Activated T-cell treated with anti-CD3 and anti-CD28 coated beads, Interleukin-2, amount 50 U/mL, for 4 hours (primary cell): ENCODE measurements at regions not wholly inside any gene's neighbourhood (a gene's known extent, or its start where the extent isn't known, plus 50 kb on each side); places are given as distances from the start of the nearest gene placed in this dataset.
"Not testable (repeated sequence)": the region's sequence is repeated elsewhere in the genome, so short reads cannot be mapped to it uniquely, and the experiment has no call there.

Experiments
- ATAC-seq, 2 donors: fragments of 200-7000 bp; cut with Tn5 transposase; one replicate each; pipeline ENCODE4 v1.10.0; 2021
- DNase-seq: peaks from one replicate; pipeline ENCODE4 v3.0.0-alpha.2; 2020
- H3K27me3 Mint-ChIP-seq: one replicate; pipeline ENCODE4 v1.8.0; 2021; ENCODE audit warnings: low read depth, mixed read lengths
- H3K36me3 Mint-ChIP-seq: one replicate; pipeline ENCODE4 v1.8.0; 2022; ENCODE audit warnings: mixed read lengths; ENCODE audit not compliant: insufficient read depth
- H3K4me1 Mint-ChIP-seq: one replicate; pipeline ENCODE4 v1.8.0; 2021; ENCODE audit warnings: low read depth, mixed read lengths
- H3K4me3 Mint-ChIP-seq: one replicate; pipeline ENCODE4 v1.8.0; 2021; ENCODE audit warnings: mild to moderate bottlenecking, moderate library complexity, mixed read lengths
- H3K9me3 Mint-ChIP-seq: one replicate; pipeline ENCODE4 v1.8.0; 2021; ENCODE audit warnings: mixed read lengths

DNA sequence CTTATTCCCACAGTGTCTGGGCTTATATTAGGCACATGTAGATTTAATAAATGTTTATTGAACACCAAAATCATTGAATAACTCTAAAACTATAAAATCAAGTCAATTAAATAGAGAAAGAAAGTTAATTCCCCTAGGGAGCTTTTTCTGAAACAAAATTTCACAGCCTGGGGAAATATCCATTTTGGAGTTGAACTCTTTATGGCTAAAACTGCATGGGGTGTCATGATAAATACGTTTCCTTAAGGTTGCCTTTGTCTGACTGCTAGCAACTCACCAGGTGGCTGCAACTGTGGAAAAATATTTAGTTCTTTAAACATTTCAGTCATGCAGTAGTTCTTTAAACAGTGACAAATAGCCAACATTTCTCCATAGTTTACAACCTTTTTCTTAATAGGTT is 496.1 kb downstream of the LRRIQ3 start:
- ATAC-seq (no peak), DNase-seq (no peak)
- Mint-ChIP-seq H3K27me3 (no peaks in the 10 kb centered on the region), H3K9me3 (peaks cover 4% of the 10 kb centered on the region), H3K4me1 (no peaks in the 10 kb centered on the region), H3K4me3 (no peak overlapping the region), H3K36me3 (no peaks in the 10 kb centered on the region)

- DNase-seq = no peak
- Mint-ChIP-seq H3K4me1 (no peaks in the 10 kb centered on the region), H3K36me3 (no peaks in the 10 kb centered on the region), H3K4me3 (no peak overlapping the region), H3K9me3 (peaks cover 2% of the 10 kb centered on the region), H3K27me3 (no peaks in the 10 kb centered on the region)
- no peak for ATAC-seq
Observed at GRCh38 chr1:73676186-73676585, 521.8 kb downstream of the LRRIQ3 start.

- ATAC-seq (no peak), DNase-seq (no peak)
- Mint-ChIP-seq H3K4me1 (no peaks in the 10 kb centered on the region), H3K4me3 (no peak overlapping the region), H3K27me3 (no peaks in the 10 kb centered on the region), H3K9me3 (peaks cover 2% of the 10 kb centered on the region), H3K36me3 (no peaks in the 10 kb centered on the region)
Observed at GRCh38 chr1:73674945-73675561, 522.9 kb downstream of the LRRIQ3 start.

- no peaks in the 10 kb centered on the region for H3K4me1 Mint-ChIP-seq
- peaks cover 2% of the 10 kb centered on the region for H3K9me3 Mint-ChIP-seq
- no peaks in the 10 kb centered on the region for H3K27me3 Mint-ChIP-seq
- ATAC-seq = no peak
- no peaks in the 10 kb centered on the region for H3K36me3 Mint-ChIP-seq
- DNase-seq = no peak
- H3K4me3 Mint-ChIP-seq = no peak overlapping the region
Observed at GRCh38 chr1:73673971-73674370, 524.0 kb downstream of the LRRIQ3 start.

DNA sequence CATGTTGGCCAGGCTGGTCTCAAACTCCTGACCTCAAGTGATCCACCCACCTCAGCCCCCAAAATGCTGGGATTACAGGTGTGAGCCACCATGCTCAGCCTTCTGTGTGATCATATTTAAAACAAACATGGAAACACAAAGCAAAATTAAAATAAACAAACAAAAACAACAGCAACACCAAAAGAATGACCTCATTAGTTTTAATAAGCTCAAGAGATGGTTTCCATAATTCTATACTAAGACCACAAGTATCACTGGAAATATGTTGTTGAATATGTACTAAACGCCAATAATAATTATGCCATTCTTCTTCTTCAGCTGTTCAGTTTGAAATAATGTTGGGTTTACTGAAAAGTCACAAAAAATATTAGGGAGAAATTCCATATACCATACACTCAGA is 526.4 kb downstream of the LRRIQ3 start:
- Mint-ChIP-seq H3K36me3 (no peaks in the 10 kb centered on the region), H3K9me3 (no peaks in the 10 kb centered on the region), H3K27me3 (no peaks in the 10 kb centered on the region), H3K4me3 (no peak overlapping the region), H3K4me1 (no peaks in the 10 kb centered on the region)
- DNase-seq = no peak
- no peak for ATAC-seq

DNA sequence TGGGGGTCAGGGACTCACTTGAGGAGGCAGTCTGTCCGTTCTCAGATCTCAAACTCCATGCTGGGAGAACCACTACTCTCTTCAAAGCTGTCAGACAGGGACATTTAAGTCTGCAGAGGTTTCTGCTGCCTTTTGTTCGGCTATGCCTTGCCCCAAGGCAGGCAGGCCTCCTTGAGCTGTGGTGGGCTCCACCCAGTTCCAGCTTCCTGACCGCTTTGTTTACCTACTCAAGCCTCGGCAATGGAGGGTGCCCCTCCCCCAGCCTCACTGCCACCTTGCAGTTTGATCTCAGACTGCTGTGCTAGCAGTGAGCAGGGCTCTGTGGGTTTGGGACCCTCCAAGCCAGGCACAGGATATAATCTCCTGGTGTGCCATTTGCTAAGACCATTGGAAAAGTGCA is 530.0 kb downstream of the LRRIQ3 start:
- not testable (repeated sequence) for H3K9me3 Mint-ChIP-seq, H3K4me3 Mint-ChIP-seq, ATAC-seq, H3K27me3 Mint-ChIP-seq, H3K36me3 Mint-ChIP-seq, DNase-seq, H3K4me1 Mint-ChIP-seq

DNA sequence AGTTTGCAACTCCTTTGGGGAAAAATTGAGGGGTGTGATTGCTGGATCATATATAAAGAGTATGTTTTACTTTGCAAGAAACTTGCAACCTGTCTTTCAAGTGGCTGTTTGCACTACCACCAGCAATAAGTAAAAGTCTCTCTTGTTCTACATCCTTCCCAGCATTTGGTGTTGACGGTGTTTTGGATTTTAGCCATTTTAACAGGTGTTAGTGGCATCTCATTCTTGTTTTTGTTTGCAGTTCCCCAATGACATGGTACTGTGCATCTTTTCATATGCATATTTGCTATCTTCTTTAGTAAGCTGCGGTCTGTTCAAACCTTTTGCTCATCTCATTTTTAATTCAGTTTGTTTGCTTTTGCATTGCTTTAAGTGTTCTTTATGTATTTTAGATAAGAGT is 535.5 kb downstream of the LRRIQ3 start:
- Mint-ChIP-seq H3K36me3 (no peaks in the 10 kb centered on the region), H3K27me3 (no peaks in the 10 kb centered on the region), H3K9me3 (peaks cover 7% of the 10 kb centered on the region), H3K4me1 (no peaks in the 10 kb centered on the region), H3K4me3 (no peak overlapping the region)
- ATAC-seq = no peak
- no peak for DNase-seq

DNA sequence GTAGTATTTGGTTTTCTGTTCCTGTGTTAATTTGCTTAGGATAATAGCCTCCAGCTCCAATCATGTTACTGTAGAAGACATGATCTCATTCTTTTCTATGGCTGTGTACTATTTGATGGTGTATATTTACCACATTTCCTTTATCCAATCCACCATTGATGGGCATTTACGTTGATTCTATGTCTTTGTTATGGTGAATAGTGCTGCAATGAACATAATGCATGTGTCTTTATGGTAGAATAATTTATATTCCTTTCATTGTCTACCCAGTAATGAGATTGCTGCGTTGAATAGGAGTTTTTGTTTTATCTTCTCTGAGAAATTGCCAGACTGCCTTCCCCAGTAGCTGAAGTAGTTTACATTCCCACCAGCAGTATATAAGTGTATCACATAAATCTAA is 538.8 kb downstream of the LRRIQ3 start:
- H3K4me3 Mint-ChIP-seq = no peak overlapping the region
- no peak for DNase-seq
- no peak for ATAC-seq
- no peaks in the 10 kb centered on the region for H3K27me3 Mint-ChIP-seq
- H3K4me1 Mint-ChIP-seq = no peaks in the 10 kb centered on the region
- H3K9me3 Mint-ChIP-seq = peaks cover 7% of the 10 kb centered on the region
- no peaks in the 10 kb centered on the region for H3K36me3 Mint-ChIP-seq

DNA sequence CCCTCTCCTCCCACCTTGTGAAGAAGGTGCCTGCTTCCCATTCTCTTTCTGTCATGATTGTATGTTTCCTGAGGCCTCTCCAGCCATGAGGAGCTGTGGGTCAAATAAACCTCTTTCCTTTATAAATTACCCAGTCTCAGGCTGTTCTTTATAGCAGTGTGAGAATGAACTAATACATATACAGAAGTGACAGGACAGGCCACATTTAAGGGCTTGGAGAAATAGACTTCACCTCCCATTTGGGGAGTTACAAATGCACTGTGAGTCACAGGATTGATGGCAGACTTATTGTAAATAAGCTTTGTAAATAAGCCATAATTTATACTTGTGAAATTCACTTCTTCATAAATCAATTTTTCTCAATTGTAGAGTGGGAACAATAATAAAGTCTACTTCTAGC is 543.3 kb downstream of the LRRIQ3 start:
- no peaks in the 10 kb centered on the region for H3K9me3 Mint-ChIP-seq
- ATAC-seq (no peak), DNase-seq (no peak)
- no peaks in the 10 kb centered on the region for H3K4me1 Mint-ChIP-seq
- no peaks in the 10 kb centered on the region for H3K36me3 Mint-ChIP-seq
- H3K4me3 Mint-ChIP-seq = no peak overlapping the region
- H3K27me3 Mint-ChIP-seq = no peaks in the 10 kb centered on the region

GRCh38 chr1:73644198-73644597 is 553.8 kb downstream of the LRRIQ3 start:
- Mint-ChIP-seq H3K9me3 (no peaks in the 10 kb centered on the region), H3K4me1 (no peaks in the 10 kb centered on the region), H3K4me3 (no peak overlapping the region), H3K27me3 (no peaks in the 10 kb centered on the region), H3K36me3 (no peaks in the 10 kb centered on the region)
- DNase-seq = no peak
- ATAC-seq = no peak

DNA sequence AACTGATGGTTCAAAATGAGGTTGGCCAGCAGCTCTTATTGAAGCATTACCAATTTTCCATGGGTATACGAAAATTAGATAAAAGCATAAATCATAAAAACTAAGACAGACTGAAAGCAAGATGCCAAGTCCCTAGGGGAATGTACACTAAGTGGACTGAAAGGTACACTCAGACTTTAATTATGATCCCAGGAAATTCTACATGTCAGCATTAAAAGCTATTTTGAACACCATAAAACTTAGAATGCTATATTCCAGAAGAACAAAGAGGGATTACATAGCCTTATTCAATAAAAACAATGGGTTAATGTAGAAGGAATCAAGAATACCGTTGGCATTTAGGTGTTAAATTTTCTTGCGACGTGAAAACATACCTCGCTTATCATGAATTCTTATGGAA is 558.5 kb downstream of the LRRIQ3 start:
- Mint-ChIP-seq H3K36me3 (no peaks in the 10 kb centered on the region), H3K27me3 (no peaks in the 10 kb centered on the region), H3K4me3 (no peak overlapping the region), H3K4me1 (no peaks in the 10 kb centered on the region), H3K9me3 (peaks cover 7% of the 10 kb centered on the region)
- DNase-seq = no peak
- no peak for ATAC-seq

DNA sequence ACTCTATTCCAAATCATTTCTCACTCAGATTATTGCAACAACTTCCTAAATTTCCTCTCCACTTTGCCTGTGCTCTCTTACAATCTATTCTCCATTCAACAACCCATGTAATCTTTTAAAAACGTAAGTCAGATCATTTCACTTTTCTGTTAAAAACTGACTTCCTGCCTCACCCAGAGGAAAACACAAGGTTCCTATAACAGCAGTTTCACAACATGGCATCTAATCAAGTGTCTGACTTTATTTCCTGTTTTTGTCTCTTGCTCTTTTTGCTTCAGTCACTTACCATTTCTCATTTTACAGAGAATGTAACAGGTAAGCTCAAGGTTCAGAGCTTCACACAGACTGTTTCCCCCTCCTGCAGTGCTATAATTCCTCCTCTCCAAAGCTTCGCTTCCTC is 560.7 kb downstream of the LRRIQ3 start:
- H3K36me3 Mint-ChIP-seq = no peaks in the 10 kb centered on the region
- H3K4me3 Mint-ChIP-seq = no peak overlapping the region
- H3K9me3 Mint-ChIP-seq = peaks cover 7% of the 10 kb centered on the region
- H3K4me1 Mint-ChIP-seq = no peaks in the 10 kb centered on the region
- H3K27me3 Mint-ChIP-seq = no peaks in the 10 kb centered on the region
- DNase-seq = no peak
- no peak for ATAC-seq

DNA sequence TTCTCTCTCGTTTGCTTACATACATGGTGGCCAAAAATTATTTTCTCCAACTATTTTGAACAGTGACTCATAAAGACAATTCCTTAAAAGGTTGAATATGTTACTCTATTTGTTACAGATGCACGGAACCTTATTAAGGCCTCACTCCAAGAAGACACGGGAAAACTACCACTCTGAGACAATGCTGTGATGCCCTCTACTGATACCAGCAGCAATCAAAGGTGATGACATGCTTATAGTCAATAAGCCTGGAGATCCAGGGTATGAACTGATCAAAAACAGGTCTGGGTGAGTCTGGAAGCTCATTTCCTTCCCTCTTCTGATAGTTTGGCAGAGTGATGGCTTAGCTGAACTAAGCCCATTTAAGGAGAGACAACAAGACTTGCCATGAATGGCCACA is 563.0 kb downstream of the LRRIQ3 start:
- Mint-ChIP-seq H3K27me3 (no peaks in the 10 kb centered on the region), H3K4me3 (no peak overlapping the region), H3K4me1 (no peaks in the 10 kb centered on the region), H3K9me3 (peaks cover 7% of the 10 kb centered on the region), H3K36me3 (no peaks in the 10 kb centered on the region)
- no peak for DNase-seq
- ATAC-seq = no peak

DNA sequence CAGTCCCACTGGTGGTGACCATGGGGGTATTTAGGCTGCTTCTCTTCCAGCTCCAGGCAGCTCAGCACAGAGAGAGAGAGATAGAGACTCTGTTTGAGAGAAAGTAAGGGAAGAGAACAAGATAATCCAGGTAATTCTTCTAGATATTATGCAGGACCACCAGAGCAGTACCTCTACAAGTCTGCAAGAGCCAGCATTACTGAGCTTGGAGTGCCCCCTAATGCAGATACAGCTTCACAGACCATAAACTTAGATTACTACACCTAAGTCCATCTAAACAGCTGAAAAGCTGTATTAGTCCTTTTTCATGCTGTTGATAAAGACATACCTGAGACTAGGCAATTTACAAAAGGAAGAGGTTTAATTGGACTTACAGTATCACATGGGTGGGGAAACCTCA is 570.3 kb downstream of the LRRIQ3 start:
- H3K4me1 Mint-ChIP-seq = no peaks in the 10 kb centered on the region
- no peaks in the 10 kb centered on the region for H3K36me3 Mint-ChIP-seq
- no peak for DNase-seq
- no peak for ATAC-seq
- H3K9me3 Mint-ChIP-seq = no peaks in the 10 kb centered on the region
- H3K27me3 Mint-ChIP-seq = no peaks in the 10 kb centered on the region
- no peak overlapping the region for H3K4me3 Mint-ChIP-seq

DNA sequence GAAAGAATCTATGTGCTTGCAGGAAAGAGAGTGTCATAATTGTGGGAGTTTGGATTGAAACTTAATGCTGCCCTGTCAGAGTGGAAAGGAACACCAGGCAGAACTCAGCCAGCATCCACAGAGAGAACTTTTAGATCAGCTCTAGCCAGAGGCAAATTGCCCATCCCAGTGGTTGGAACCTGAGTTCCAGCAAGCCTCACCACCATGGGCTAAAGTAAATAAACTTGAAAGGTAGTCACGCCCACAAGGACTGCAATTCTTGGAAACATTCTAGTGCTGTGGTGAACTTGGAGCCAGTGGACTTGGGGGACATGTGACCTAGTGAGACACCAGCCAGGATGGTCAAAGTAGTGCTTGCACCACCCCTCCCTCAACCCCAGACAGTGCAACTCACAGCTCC is 571.6 kb downstream of the LRRIQ3 start:
- Mint-ChIP-seq H3K27me3 (no peaks in the 10 kb centered on the region), H3K4me1 (no peaks in the 10 kb centered on the region), H3K36me3 (no peaks in the 10 kb centered on the region), H3K4me3 (no peak overlapping the region), H3K9me3 (no peaks in the 10 kb centered on the region)
- ATAC-seq = no peak
- no peak for DNase-seq

- DNase-seq = no peak
- Mint-ChIP-seq H3K27me3 (no peaks in the 10 kb centered on the region), H3K9me3 (no peaks in the 10 kb centered on the region), H3K4me3 (no peak overlapping the region), H3K4me1 (no peaks in the 10 kb centered on the region), H3K36me3 (no peaks in the 10 kb centered on the region)
- ATAC-seq = no peak
Observed at GRCh38 chr1:73623946-73624345, 574.0 kb downstream of the LRRIQ3 start.
